Central memory CD8-positive, alpha-beta T cell (primary cell): ENCODE measurements at regions not wholly inside any gene's neighbourhood (a gene's known extent, or its start where the extent isn't known, plus 50 kb on each side); places are given as distances from the start of the nearest gene placed in this dataset.

Experiments
- ATAC-seq: fragments of 150-1000 bp; cut with Tn5 transposase; replicated peaks from 2 replicates; pipeline ENCODE4 v1.10.0; 2022; ENCODE audit warnings: mild to moderate bottlenecking, moderate FRiP score, moderate number of reproducible peaks; ENCODE audit not compliant: poor library complexity, severe bottlenecking; ENCODE audit errors: extremely low read depth
- DNase-seq, 2 donors: peaks; one replicate each; pipeline ENCODE4 v3.0.0; 2021; ENCODE audit warnings: low spot score in 2 of 2
- H3K27ac Mint-ChIP-seq: one replicate; pipeline ENCODE4 v1.8.0; 2022; ENCODE audit warnings: low read depth, mild to moderate bottlenecking, moderate library complexity, mixed read lengths
- H3K27me3 Mint-ChIP-seq: one replicate; pipeline ENCODE4 v1.8.0; 2022; ENCODE audit warnings: mixed read lengths
- H3K36me3 Mint-ChIP-seq: one replicate; pipeline ENCODE4 v1.8.0; 2022; ENCODE audit warnings: mild to moderate bottlenecking, moderate library complexity, mixed read lengths; ENCODE audit not compliant: insufficient read depth
- H3K4me1 Mint-ChIP-seq: one replicate; pipeline ENCODE4 v1.8.0; 2022; ENCODE audit warnings: mixed read lengths
- H3K4me3 Mint-ChIP-seq: one replicate; pipeline ENCODE4 v1.8.0; 2022; ENCODE audit warnings: mild to moderate bottlenecking, moderate library complexity, mixed read lengths
- H3K9me3 Mint-ChIP-seq: one replicate; pipeline ENCODE4 v1.8.0; 2022; ENCODE audit warnings: mixed read lengths

DNA sequence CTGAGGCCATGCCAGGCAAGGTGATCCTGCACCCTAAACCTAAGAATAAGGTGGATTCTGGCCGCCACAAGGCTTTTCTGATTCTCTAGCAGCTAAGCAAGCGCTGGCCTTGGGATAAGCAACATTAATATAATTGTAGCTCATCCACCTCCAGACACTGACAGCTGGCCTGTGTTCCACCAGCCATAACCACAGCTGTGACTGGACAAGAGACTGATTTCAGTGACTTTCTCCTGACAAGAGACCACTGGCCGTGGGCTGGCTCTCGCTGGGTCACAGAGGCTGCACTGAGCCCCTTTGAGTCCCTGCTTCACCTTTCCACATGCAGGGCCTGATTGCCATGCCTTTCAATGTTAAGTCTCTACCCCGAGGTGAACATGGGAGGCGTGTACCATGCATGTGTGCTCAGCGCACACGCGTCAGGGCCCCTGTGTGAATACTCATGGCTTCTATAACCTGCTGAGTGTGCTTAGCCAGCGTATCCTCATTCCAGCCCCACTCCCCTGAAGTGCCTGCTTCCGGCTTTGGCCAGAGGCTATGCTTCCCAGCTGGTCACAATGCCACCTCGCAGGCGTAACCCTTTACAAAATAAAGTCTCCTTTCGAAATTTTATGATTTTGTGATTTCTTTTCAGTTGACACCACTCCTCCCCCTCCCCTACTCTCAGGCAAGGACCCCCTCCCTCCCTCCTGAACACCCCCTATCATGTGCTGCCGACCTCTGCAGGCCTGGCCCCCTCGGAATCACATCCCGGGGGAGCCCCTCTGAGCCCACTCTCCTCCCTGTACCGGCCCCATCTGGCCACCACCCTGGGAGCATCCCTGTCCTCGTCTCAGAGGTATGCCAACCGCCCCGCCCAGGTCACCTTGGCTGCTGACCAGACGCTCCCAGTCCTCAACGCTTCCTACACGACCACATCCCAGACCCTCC, 128.1 kb downstream of the CTTN start:
- no peak overlapping the region for H3K4me3 Mint-ChIP-seq
- no peak overlapping the region for H3K27ac Mint-ChIP-seq
- H3K9me3 Mint-ChIP-seq, result no peaks in the 10 kb centered on the region
- H3K4me1 Mint-ChIP-seq, result no peaks in the 10 kb centered on the region
- peaks cover 38% of the 10 kb centered on the region for H3K27me3 Mint-ChIP-seq
- DNase-seq (no peak), ATAC-seq (no peak)
- H3K36me3 Mint-ChIP-seq, result no peaks in the 10 kb centered on the region

DNA sequence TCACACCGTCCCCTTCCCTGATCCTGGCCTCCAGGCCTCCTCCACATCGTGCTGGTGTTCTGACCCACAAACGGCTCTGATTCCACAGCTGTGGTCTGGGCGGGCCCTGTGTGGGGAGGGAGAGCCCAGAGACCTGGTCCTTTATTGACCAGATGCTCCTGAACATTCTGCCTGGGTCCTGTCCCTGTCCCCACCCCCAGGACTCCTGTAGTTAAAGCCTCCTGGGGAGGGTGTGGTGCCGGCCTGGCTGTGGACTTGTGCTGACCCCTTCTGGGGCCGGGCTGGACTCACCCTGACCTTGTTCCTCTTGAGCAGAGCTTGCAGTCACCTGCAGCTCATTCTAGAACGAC, 128.7 kb downstream of the CTTN start:
- no peak for ATAC-seq
- Mint-ChIP-seq H3K27ac (no peak overlapping the region), H3K9me3 (no peaks in the 10 kb centered on the region), H3K27me3 (peaks cover 32% of the 10 kb centered on the region), H3K4me3 (no peak overlapping the region), H3K36me3 (no peaks in the 10 kb centered on the region), H3K4me1 (no peaks in the 10 kb centered on the region)
- no peak for DNase-seq

GRCh38 chr11:70527429-70528045, 129.2 kb downstream of the CTTN start:
- Mint-ChIP-seq H3K27ac (no peak overlapping the region), H3K27me3 (peaks cover 26% of the 10 kb centered on the region), H3K36me3 (no peaks in the 10 kb centered on the region), H3K4me3 (no peak overlapping the region), H3K9me3 (no peaks in the 10 kb centered on the region), H3K4me1 (no peaks in the 10 kb centered on the region)
- ATAC-seq (no peak), DNase-seq (no peak)

- no peak overlapping the region for H3K4me3 Mint-ChIP-seq
- no peak overlapping the region for H3K27ac Mint-ChIP-seq
- no peak for ATAC-seq
- no peaks in the 10 kb centered on the region for H3K9me3 Mint-ChIP-seq
- H3K36me3 Mint-ChIP-seq, result no peaks in the 10 kb centered on the region
- no peak for DNase-seq
- H3K4me1 Mint-ChIP-seq, result no peaks in the 10 kb centered on the region
- peaks cover 22% of the 10 kb centered on the region for H3K27me3 Mint-ChIP-seq
Observed at GRCh38 chr11:70528046-70528793, 129.9 kb downstream of the CTTN start.

GRCh38 chr11:70528794-70529580, 130.7 kb downstream of the CTTN start:
- Mint-ChIP-seq H3K4me3 (no peak overlapping the region), H3K27me3 (peaks cover 15% of the 10 kb centered on the region), H3K9me3 (no peaks in the 10 kb centered on the region), H3K4me1 (no peaks in the 10 kb centered on the region), H3K27ac (no peak overlapping the region), H3K36me3 (no peaks in the 10 kb centered on the region)
- ATAC-seq, result no peak
- no peak for DNase-seq

DNA sequence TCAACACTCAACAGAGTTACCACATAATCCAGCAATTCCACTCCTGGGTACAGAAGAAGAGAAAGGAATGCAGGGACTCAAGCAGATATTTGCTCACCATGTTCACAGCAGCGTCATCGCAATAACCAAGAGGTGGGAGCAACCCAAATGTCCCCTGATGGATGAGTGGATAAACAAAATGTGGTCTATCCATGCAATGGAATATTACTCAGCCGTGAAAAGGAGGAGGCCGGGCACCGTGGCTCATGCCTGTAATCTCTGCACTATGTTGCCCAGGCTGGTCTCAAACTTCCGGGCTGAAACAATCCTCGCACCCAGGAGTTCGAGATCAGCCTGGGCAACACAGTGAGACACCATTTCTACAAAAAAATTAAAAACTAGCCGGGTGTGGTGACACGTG, 131.7 kb downstream of the CTTN start:
- no peaks in the 10 kb centered on the region for H3K9me3 Mint-ChIP-seq
- ATAC-seq (no peak), DNase-seq (no peak)
- H3K36me3 Mint-ChIP-seq, result no peaks in the 10 kb centered on the region
- H3K27ac Mint-ChIP-seq, result no peak overlapping the region
- no peaks in the 10 kb centered on the region for H3K4me1 Mint-ChIP-seq
- peaks cover 14% of the 10 kb centered on the region for H3K27me3 Mint-ChIP-seq
- H3K4me3 Mint-ChIP-seq, result no peak overlapping the region

- DNase-seq, result no peak
- Mint-ChIP-seq H3K4me1 (no peaks in the 10 kb centered on the region), H3K27ac (no peak overlapping the region), H3K36me3 (no peaks in the 10 kb centered on the region), H3K9me3 (no peaks in the 10 kb centered on the region), H3K4me3 (no peak overlapping the region), H3K27me3 (peaks cover 14% of the 10 kb centered on the region)
- no peak for ATAC-seq
Observed at GRCh38 chr11:70530629-70531185, 132.4 kb downstream of the CTTN start.

- no peak for DNase-seq
- no peak for ATAC-seq
- H3K4me1 Mint-ChIP-seq, result no peaks in the 10 kb centered on the region
- no peaks in the 10 kb centered on the region for H3K9me3 Mint-ChIP-seq
- H3K4me3 Mint-ChIP-seq, result no peak overlapping the region
- H3K27ac Mint-ChIP-seq, result no peak overlapping the region
- H3K36me3 Mint-ChIP-seq, result no peaks in the 10 kb centered on the region
- peaks cover 9% of the 10 kb centered on the region for H3K27me3 Mint-ChIP-seq
Observed at GRCh38 chr11:70531281-70532065, 133.1 kb downstream of the CTTN start.

- ATAC-seq (no peak), DNase-seq (no peak)
- H3K9me3 Mint-ChIP-seq, result no peaks in the 10 kb centered on the region
- no peak overlapping the region for H3K27ac Mint-ChIP-seq
- H3K36me3 Mint-ChIP-seq, result no peaks in the 10 kb centered on the region
- H3K4me3 Mint-ChIP-seq, result no peak overlapping the region
- peaks cover 3% of the 10 kb centered on the region for H3K27me3 Mint-ChIP-seq
- H3K4me1 Mint-ChIP-seq, result no peaks in the 10 kb centered on the region
Observed at GRCh38 chr11:70532066-70532440, 133.7 kb downstream of the CTTN start.

GRCh38 chr11:70532731-70533130, 134.4 kb downstream of the CTTN start:
- no peak overlapping the region for H3K27ac Mint-ChIP-seq
- ATAC-seq (no peak), DNase-seq (no peak)
- no peak overlapping the region for H3K4me3 Mint-ChIP-seq
- no peaks in the 10 kb centered on the region for H3K4me1 Mint-ChIP-seq
- H3K36me3 Mint-ChIP-seq, result no peaks in the 10 kb centered on the region
- H3K27me3 Mint-ChIP-seq, result no peaks in the 10 kb centered on the region
- no peaks in the 10 kb centered on the region for H3K9me3 Mint-ChIP-seq

DNA sequence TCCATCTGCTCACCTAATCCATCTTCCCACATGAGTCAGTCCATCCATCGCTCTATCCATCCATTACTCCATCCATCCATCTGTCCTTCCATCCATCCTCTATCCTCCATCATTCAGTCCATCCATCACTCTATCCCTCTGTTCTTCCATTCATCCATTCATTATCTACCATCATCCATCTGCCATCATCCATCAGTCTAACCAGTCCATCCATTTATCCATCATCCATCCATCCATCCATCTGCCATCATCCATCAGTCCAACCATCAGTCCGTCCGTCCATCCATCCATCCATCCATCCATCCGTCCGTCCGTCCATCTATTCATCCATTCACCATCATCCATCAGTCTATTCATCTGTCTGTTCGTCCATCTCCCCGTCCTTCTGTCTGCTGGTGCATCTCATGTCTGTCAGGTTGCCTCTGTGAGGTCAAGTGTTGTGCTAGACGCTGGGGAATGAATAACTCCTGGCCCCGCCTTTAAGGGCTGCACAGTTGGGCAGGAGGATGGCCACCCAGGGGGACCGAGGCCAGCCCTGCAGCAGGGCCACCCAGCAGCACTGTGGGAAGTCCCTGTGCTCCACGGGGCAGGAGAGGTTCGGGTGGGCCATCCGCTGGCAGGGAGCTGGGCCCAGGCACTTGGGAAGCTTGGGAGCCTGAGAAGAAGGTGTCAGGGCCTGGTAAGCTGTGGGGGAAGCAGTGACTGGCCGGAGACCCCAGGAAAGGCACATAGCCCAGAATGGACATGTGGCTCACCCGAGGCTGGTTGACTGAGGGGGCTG, 137.1 kb downstream of the CTTN start:
- H3K9me3 Mint-ChIP-seq, result no peaks in the 10 kb centered on the region
- DNase-seq (no peak), ATAC-seq (no peak)
- no peak overlapping the region for H3K27ac Mint-ChIP-seq
- H3K4me3 Mint-ChIP-seq, result no peak overlapping the region
- H3K36me3 Mint-ChIP-seq, result no peaks in the 10 kb centered on the region
- no peaks in the 10 kb centered on the region for H3K4me1 Mint-ChIP-seq
- H3K27me3 Mint-ChIP-seq, result no peaks in the 10 kb centered on the region
